HEK293 (cell line): ENCODE measurements at regions not wholly inside any gene's neighbourhood (a gene's known extent, or its start where the extent isn't known, plus 50 kb on each side); places are given as distances from the start of the nearest gene placed in this dataset.

ENCODE experiments used
- CTCF ChIA-PET: fragments of 350-600 bp; formaldehyde crosslinking; extraction: SDS; loops from one replicate; lab custom pipeline; 2021; ENCODE audit warnings: antibody characterized with exemption; lab: Yijun Ruan, JAX
- POLR2A ChIA-PET: fragments of 300-600 bp; formaldehyde crosslinking; extraction: SDS; loops from one replicate; lab custom pipeline; 2020; ENCODE audit warnings: antibody characterized with exemption, inconsistent platforms; lab: Yijun Ruan, JAX
- H3K27ac ChIP-seq: fragments of 200-500 bp; sonication (Bioruptor generic); 2 replicates; pipeline ENCODE4 v1.5.1; 2014; ENCODE audit warnings: low read depth, low read length, control low read depth, inconsistent platforms; ENCODE audit errors: extremely low read depth
- H3K36me3 ChIP-seq, 2 experiments: fragments of 200-500 bp in 1 of 2; sonication (Bioruptor generic) in 1 of 2; 1 replicate in 1 of 2; 2 replicates in 1 of 2; pipeline ENCODE4 v1.5.1; 2014 to 2017; ENCODE audit warnings: inconsistent platforms in 2 of 2, low read length in 2 of 2; ENCODE audit not compliant: control insufficient read depth in 2 of 2, insufficient read depth in 1 of 2
- H3K4me1 ChIP-seq: fragments of 200-500 bp; sonication (Bioruptor generic); 2 replicates; pipeline ENCODE4 v1.5.1; 2014; ENCODE audit warnings: mild to moderate bottlenecking, low read length, inconsistent platforms; ENCODE audit not compliant: control insufficient read depth, insufficient read depth
- H3K4me3 ChIP-seq: 2 replicates; pipeline ENCODE4 v1.5.1; 2011; ENCODE audit warnings: low read depth, mild to moderate bottlenecking, control low read depth, low read length, moderate library complexity
- H3K9me3 ChIP-seq: fragments of 200-500 bp; sonication (Bioruptor generic); 2 replicates; pipeline ENCODE4 v1.5.1; 2014; ENCODE audit warnings: low read depth, low read length, inconsistent platforms; ENCODE audit not compliant: control insufficient read depth, insufficient read depth
- BCL11B ChIP-seq: fragments of 450-650 bp; formaldehyde crosslinking; IDR thresholded peaks from 2 replicates; pipeline ENCODE4 v1.5.1; 2016; ENCODE audit warnings: low read depth, missing biosample characterization, missing genetic modification characterization
- INSM2 ChIP-seq: fragments of 450-650 bp; formaldehyde crosslinking; IDR thresholded peaks from 2 replicates; pipeline ENCODE4 v1.5.1; 2016; ENCODE audit warnings: missing biosample characterization, missing genetic modification characterization
- OSR2 ChIP-seq: fragments of 450-650 bp; formaldehyde crosslinking; IDR thresholded peaks from 2 replicates; pipeline ENCODE4 v1.5.1; 2016; ENCODE audit warnings: missing biosample characterization, missing genetic modification characterization
- PATZ1 ChIP-seq: fragments of 450-650 bp; formaldehyde crosslinking; IDR thresholded peaks from 2 replicates; pipeline ENCODE4 v1.5.1; 2016; ENCODE audit warnings: missing biosample characterization, missing genetic modification characterization
- PRDM2 ChIP-seq: fragments of 450-650 bp; formaldehyde crosslinking; IDR thresholded peaks from 2 replicates; pipeline ENCODE4 v1.5.1; 2016; ENCODE audit warnings: missing biosample characterization, missing genetic modification characterization, borderline replicate concordance
- SCRT1 ChIP-seq: fragments of 450-650 bp; formaldehyde crosslinking; IDR thresholded peaks from 2 replicates; pipeline ENCODE4 v1.5.1; 2016; ENCODE audit warnings: missing biosample characterization, missing genetic modification characterization, borderline replicate concordance
- ZBTB20 ChIP-seq: fragments of 450-650 bp; formaldehyde crosslinking; IDR thresholded peaks from 2 replicates; pipeline ENCODE4 v1.5.1; 2016; ENCODE audit warnings: missing biosample characterization, missing genetic modification characterization
- ZNF221 ChIP-seq: fragments of 450-650 bp; formaldehyde crosslinking; IDR thresholded peaks from 2 replicates; pipeline ENCODE4 v1.5.1; 2017; ENCODE audit warnings: missing biosample characterization, missing genetic modification characterization, borderline replicate concordance
- ZNF26 ChIP-seq: fragments of 450-650 bp; formaldehyde crosslinking; IDR thresholded peaks from 2 replicates; pipeline ENCODE4 v1.5.1; 2016; ENCODE audit warnings: missing biosample characterization, missing genetic modification characterization
- ZNF280D ChIP-seq: fragments of 450-650 bp; formaldehyde crosslinking; IDR thresholded peaks from 2 replicates; pipeline ENCODE4 v1.5.1; 2016; ENCODE audit warnings: missing biosample characterization, missing genetic modification characterization
- ZNF292 ChIP-seq: fragments of 450-650 bp; formaldehyde crosslinking; IDR thresholded peaks from 2 replicates; pipeline ENCODE4 v1.5.1; 2016; ENCODE audit warnings: low read depth, missing biosample characterization, missing genetic modification characterization, borderline replicate concordance
- ZNF341 ChIP-seq: fragments of 450-650 bp; formaldehyde crosslinking; IDR thresholded peaks from 2 replicates; pipeline ENCODE4; 2016; ENCODE audit warnings: low read depth, missing biosample characterization, missing genetic modification characterization
- ZNF354C ChIP-seq: fragments of 450-650 bp; formaldehyde crosslinking; IDR thresholded peaks from 2 replicates; pipeline ENCODE4 v1.5.1; 2016; ENCODE audit warnings: missing biosample characterization, missing genetic modification characterization, low read depth, borderline replicate concordance
- ZNF426 ChIP-seq: fragments of 450-650 bp; formaldehyde crosslinking; IDR thresholded peaks from 2 replicates; pipeline ENCODE4 v1.5.1; 2017; ENCODE audit warnings: missing biosample characterization, missing genetic modification characterization, mild to moderate bottlenecking, inconsistent platforms, moderate library complexity
- ZNF501 ChIP-seq: fragments of 450-650 bp; formaldehyde crosslinking; IDR thresholded peaks from 2 replicates; pipeline ENCODE4 v1.5.1; 2016; ENCODE audit warnings: missing biosample characterization, missing genetic modification characterization
- ZNF514 ChIP-seq: fragments of 450-650 bp; formaldehyde crosslinking; IDR thresholded peaks from 2 replicates; pipeline ENCODE4 v1.5.1; 2016; ENCODE audit warnings: missing biosample characterization, missing genetic modification characterization
- ZNF658 ChIP-seq: fragments of 450-650 bp; formaldehyde crosslinking; IDR thresholded peaks from 2 replicates; pipeline ENCODE4; 2016; ENCODE audit warnings: missing biosample characterization, missing genetic modification characterization
- ZNF776 ChIP-seq: fragments of 450-650 bp; formaldehyde crosslinking; IDR thresholded peaks from 2 replicates; pipeline ENCODE4 v1.5.0; 2017; ENCODE audit warnings: missing biosample characterization, missing genetic modification characterization, borderline replicate concordance
- ZNF792 ChIP-seq: fragments of 450-650 bp; formaldehyde crosslinking; IDR thresholded peaks from 2 replicates; pipeline ENCODE4 v1.5.1; 2016; ENCODE audit warnings: missing biosample characterization, missing genetic modification characterization
- ZNF837 ChIP-seq: fragments of 450-650 bp; formaldehyde crosslinking; IDR thresholded peaks from 2 replicates; pipeline ENCODE4 v1.5.1; 2016; ENCODE audit warnings: missing biosample characterization, missing genetic modification characterization
- ZSCAN30 ChIP-seq: fragments of 450-650 bp; IDR thresholded peaks from 2 replicates; pipeline ENCODE4 v1.5.1; 2018; ENCODE audit warnings: missing biosample characterization, mild to moderate bottlenecking, missing genetic modification characterization, moderate library complexity
- ZXDB ChIP-seq: fragments of 450-650 bp; formaldehyde crosslinking; IDR thresholded peaks from 2 replicates; pipeline ENCODE4 v1.5.1; 2016; ENCODE audit warnings: missing biosample characterization, missing genetic modification characterization

GRCh38 chr4:101458473-101458872, 111.1 kb upstream of the PPP3CA start (continued):
- TF ChIP-seq PATZ1 (no peak), OSR2 (no peak), BCL11B (tag by site-specific recombination) (no peak), SCRT1 (no peak), ZNF776 (tag by site-specific recombination) (no peak), ZNF354C (no peak), ZNF26 (no peak), ZNF280D (no peak)

GRCh38 chr4:101451086-101451485, 103.8 kb upstream of the PPP3CA start:
- Histone ChIP-seq H3K27ac (no peak overlapping the region), H3K4me1 (no peaks in the 10 kb centered on the region), H3K36me3 (no peaks in the 10 kb centered on the region), H3K9me3 (no peaks in the 10 kb centered on the region), H3K4me3 (no peak overlapping the region)
- POLR2A ChIA-PET: no interaction called here
- CTCF ChIA-PET: no interaction called here
- TF ChIP-seq ZXDB (tag by site-specific recombination) (no peak), ZNF837 (no peak), ZNF501 (no peak), ZNF792 (tag by site-specific recombination) (no peak), ZSCAN30 (tag by site-specific recombination) (no peak), ZNF514 (no peak), ZNF426 (no peak), ZNF221 (tag by site-specific recombination) (no peak), INSM2 (no peak), ZNF658 (no peak), PRDM2 (tag by site-specific recombination) (no peak), ZNF341 (tag by site-specific recombination) (no peak), ZNF292 (tag by site-specific recombination) (no peak), ZBTB20 (tag by site-specific recombination) (no peak)
